GM21381 (cell line): ENCODE measurements at regions not wholly inside any gene's neighbourhood (a gene's known extent, or its start where the extent isn't known, plus 50 kb on each side); places are given as distances from the start of the nearest gene placed in this dataset.

Experiments
- ATAC-seq: cut with Tn5 transposase; IDR thresholded peaks from one replicate; pipeline ENCODE4 v1.9.1; 2021; ENCODE audit warnings: mild to moderate bottlenecking, moderate library complexity; ENCODE audit not compliant: unreplicated experiment

- ATAC-seq: no peak
Measured at GRCh38 chr11:135075740-135076139, 663.7 kb upstream of the B3GAT1 start.

- no peak for ATAC-seq
Measured at GRCh38 chr11:135074397-135074998, 662.5 kb upstream of the B3GAT1 start.

- no peak for ATAC-seq
Measured at GRCh38 chr11:135073870-135074269, 661.8 kb upstream of the B3GAT1 start.

GRCh38 chr11:135073381-135073780 is 661.3 kb upstream of the B3GAT1 start:
- ATAC-seq: no peak

- ATAC-seq: no peak
Measured at GRCh38 chr11:135069890-135070289, 657.8 kb upstream of the B3GAT1 start.

- no peak for ATAC-seq
Measured at GRCh38 chr11:135069063-135069462, 657.0 kb upstream of the B3GAT1 start.

- ATAC-seq: no peak
Measured at GRCh38 chr11:135062994-135063393, 651.0 kb upstream of the B3GAT1 start.

- no peak for ATAC-seq
Measured at GRCh38 chr11:135061166-135061565, 649.1 kb upstream of the B3GAT1 start.

- ATAC-seq: no peak
Measured at GRCh38 chr11:135046986-135047385, 634.9 kb upstream of the B3GAT1 start.

GRCh38 chr11:135046556-135046955 is 634.5 kb upstream of the B3GAT1 start:
- no peak for ATAC-seq

GRCh38 chr11:135043434-135043833 is 631.4 kb upstream of the B3GAT1 start:
- no peak for ATAC-seq

GRCh38 chr11:135037828-135038227 is 625.8 kb upstream of the B3GAT1 start:
- no peak for ATAC-seq

- ATAC-seq: no peak
Measured at GRCh38 chr11:135036488-135037297, 624.7 kb upstream of the B3GAT1 start.

- no peak for ATAC-seq
Measured at GRCh38 chr11:135035282-135035681, 623.2 kb upstream of the B3GAT1 start.

- ATAC-seq: no peak
Measured at GRCh38 chr11:135033540-135033939, 621.5 kb upstream of the B3GAT1 start.

- ATAC-seq: no peak
Measured at GRCh38 chr11:135031205-135031989, 619.4 kb upstream of the B3GAT1 start.

GRCh38 chr11:135027461-135027860 is 615.4 kb upstream of the B3GAT1 start:
- ATAC-seq: no peak

GRCh38 chr11:135023499-135023898 is 611.5 kb upstream of the B3GAT1 start:
- no peak for ATAC-seq

GRCh38 chr11:135022454-135022853 is 610.4 kb upstream of the B3GAT1 start:
- ATAC-seq: no peak

- no peak for ATAC-seq
Measured at GRCh38 chr11:135019899-135020298, 607.9 kb upstream of the B3GAT1 start.

- ATAC-seq: no peak
Measured at GRCh38 chr11:135019343-135019871, 607.4 kb upstream of the B3GAT1 start.
